ENCODE measurements at regions not wholly inside any gene's neighbourhood (a gene's known extent, or its start where the extent isn't known, plus 50 kb on each side); places are given as distances from the start of the nearest gene placed in this dataset.
"Not testable (repeated sequence)": the region's sequence is repeated elsewhere in the genome, so short reads cannot be mapped to it uniquely, and the experiment has no call there.

DNA sequence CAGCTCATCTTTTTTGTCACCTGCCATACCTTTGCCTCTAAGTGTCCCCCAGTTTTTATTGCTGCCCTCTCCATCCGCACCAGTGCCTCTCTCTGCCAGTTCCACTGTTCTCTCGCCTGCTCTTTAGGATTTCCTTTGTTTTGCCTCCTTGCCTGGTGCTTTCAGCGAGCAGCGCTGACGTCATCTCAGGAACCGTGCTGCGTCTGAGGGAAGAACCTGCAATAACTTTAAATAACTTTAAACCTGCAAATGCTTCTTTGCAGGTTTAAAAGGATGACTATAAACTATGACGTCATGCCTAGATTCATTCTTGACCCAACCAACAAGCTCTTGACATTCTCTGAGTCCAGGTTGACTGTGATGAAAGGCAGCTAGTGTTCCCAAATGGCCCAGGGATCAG lies 105.1 kb downstream of the LRRC74B start:
- DNase-seq, result not testable (repeated sequence)

DNA sequence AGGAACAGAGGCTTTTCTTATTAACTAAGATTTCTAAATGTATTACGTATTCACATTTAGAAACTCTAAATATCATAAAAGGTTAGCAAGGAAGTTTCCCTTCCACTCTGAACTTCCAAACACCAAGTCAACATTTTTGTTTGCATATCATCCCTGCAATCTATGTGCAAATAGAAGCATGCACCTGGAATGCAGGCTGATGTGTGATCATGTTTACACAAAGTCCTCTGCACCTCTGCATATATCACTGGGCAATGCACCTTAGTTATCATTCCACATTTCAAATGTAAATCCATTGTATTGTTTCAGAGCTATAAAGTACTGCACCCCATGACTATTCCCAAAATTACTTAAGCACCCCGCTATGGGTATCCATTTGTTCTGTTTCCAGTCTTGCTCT lies 142.1 kb downstream of the LRRC74B start:
- not testable (repeated sequence) for DNase-seq

DNA sequence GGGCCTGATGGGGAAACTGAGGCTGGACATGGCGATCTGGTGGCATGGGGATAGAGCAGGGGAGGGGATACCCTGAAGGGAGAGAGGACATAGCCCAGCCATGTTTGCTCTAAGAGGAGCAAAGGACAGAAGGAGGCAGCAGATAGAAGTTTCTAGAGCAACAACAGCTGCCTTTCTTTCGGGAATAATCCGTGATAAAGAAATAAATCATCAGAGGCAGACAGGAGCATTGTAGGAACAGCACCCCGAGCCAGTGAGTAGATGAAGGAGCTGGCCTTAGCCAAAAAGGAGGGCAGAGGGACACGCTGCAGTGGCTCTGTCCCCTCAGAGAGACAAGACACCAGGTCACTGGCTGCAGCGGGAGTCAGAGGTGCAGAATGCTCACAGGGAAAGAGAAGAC lies 166.3 kb downstream of the LRRC74B start:
- not testable (repeated sequence) for DNase-seq

DNA sequence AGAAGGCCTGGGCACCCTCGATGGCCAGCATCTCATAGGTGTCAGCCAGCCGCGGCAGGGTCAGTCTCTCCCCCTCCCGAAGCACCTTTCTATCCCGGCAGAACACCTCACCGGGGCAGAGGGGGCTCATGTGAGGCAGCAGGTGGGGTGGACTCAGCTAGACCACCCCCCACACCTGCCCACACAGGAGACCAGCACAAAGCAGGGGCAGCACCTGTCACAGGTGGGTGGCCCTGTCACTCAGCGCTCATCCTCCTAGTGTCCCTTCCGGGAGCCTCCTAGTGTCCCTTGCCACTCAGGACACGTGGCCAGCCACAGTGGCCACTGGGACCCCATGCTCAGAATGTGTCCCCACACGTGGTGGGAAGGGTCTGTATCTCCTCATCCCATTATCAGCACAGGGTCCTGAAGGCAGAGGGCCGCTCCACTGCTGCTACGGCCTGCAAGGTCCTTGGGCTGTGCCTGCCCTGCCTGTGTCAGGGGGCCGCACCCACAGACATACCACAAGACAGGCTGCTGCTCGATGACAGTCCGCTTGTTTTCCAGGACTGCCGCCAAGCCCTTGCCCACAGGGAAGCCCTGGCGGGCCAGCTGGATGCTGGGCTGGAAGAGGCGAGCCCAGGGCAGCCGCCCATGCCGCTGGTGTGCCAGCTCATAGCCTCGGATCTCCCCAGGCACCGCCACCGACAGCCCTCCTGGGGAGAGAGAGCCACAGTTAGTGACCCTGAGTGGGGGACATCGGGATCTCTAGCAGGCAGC lies 167.4 kb upstream of the RIMBP3B start:
- DNase-seq, result not testable (repeated sequence)

DNA sequence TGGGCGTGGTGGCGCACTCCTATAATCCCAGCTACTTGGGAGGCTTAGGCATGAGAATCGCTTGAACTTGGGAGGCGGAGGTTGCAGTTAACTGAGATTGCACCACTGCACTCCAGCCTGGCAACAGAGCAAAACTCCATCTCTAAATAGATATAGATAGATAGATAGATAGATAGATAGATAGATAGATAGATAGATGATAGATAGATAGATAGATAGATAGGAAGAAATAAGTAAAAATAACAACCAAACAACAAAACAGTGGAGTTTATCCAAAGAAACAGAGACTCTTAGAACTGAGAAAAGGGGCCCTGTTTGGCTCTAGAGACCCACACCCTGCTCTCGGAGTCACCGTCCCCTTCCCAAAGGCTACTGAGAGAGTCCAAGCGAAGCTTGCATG lies 158.7 kb upstream of the RIMBP3B start:
- not testable (repeated sequence) for DNase-seq

DNA sequence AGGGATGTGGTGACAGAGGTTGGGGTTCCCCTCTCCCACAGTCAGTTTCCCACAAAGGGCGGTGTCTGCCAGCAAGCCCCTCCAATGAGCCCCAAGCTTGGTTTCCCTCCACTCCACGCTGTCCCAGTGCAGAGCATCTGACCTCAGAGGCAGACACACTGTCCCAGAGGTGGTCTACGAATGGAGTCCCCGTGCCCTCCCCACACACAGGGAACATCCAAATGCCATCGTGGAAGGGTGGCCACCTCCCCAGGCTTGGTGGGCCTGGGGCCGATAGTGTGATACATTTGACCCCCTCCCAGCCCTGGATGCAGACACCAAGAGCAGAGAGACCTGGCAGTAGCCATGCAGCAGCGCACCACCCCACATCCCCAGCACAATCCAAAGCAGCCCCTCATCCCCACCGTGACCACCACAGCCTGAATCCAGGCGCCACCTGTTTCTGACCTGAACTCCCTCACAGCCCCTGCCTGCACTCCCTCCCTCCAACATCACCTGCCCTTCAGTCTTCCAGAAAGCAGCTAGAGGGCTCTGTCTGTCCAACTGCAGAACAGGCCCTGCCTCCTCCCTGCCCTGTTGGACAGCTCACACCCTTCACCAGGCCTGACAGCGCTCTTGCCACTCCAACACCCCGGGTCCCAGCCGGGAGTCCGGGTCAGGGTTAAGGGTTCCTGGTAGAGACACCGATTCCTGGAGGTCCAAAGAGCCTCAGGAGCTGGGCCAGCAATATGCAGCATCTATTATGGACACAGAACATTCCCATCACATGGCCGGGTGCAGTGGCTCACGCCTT lies 156.5 kb upstream of the RIMBP3B start:
- not testable (repeated sequence) for DNase-seq

DNA sequence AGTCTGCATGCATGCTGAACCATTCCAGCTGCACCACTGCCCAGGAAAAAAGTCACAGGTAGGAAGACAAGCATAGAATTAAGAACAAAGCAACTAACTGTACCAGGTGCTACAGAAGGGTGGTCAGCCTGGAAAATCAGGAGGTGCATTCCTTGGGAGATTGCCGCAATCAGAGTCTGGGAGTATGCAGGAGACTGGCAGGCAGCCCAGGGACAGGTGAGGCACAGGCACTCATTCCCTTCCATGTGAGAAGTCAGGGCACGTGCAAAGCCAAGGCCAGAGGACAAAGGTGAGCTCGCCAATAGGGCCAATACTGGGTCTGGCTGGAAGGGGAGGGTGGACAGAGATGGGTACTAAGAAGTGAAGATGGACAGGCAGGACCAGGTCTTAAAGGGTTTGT lies 132.1 kb upstream of the RIMBP3B start:
- not testable (repeated sequence) for DNase-seq

DNA sequence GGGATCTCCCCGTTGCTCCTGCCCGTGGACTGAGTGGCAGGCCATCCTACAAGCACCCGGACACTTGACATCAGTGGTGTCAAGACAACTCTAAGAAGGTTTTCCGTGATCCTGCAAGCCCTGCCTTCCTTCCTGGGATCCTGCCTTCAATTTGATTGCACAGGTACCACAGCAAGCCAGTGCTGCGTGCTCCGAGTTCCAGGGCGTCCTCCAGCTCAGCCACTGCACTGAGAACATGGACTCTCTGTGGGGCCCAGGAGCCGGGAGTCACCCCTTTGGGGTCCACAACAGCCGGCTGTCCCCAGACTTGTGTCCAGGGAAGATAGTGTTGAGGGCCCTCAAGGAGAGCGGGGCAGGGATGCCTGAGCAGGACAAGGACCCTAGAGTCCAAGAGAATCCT lies 100.9 kb upstream of the RIMBP3B start:
- DNase-seq, result peak; percentile 29

DNA sequence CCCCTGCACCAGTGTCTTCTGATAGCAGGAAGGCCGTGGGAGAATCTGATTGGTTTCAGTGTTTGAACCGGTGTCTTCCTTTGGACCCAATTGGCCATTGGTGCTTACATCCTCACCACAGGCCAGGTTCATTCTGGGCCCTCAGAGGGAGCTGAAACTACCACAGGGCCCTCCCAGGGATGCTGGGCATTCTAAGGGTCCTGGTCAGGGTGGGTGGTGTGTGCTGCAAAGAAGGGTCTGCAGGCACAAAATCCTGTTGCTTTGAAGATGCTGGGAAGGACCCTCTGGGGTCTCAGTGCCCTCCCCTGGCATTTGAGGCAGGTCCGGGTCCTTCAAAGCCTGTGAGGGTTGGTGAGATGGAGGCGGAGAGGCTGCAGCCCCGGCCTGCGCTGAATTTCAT lies 89.8 kb upstream of the RIMBP3B start:
- DNase-seq, result not testable (repeated sequence)

DNA sequence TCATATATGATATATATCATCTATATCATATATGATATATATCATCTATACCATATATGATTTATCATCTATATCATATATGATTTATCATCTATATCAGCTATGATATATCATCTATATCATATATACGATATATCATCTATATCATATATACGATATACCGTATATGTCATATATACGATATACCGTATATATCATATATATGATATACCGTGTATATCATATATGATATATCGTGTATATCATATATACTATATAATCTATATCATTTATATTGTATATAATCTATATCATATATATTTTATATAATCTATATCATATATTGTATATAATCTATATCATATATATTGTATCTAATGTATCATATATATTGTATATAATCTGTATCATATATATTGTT lies 55.9 kb upstream of the RIMBP3B start:
- DNase-seq, result not testable (repeated sequence)
